IMR-90 (cell line): ENCODE measurements at regions not wholly inside any gene's neighbourhood (a gene's known extent, or its start where the extent isn't known, plus 50 kb on each side); places are given as distances from the start of the nearest gene placed in this dataset.

Source experiments
- ATAC-seq: fragments of 200-7000 bp; cut with Tn5 transposase; 2 replicates; pipeline ENCODE4 v1.9.1; 2020; ENCODE audit warnings: low read depth, mild to moderate bottlenecking, moderate library complexity
- BruUV-seq: library from RNA; stranded (reverse); fragments of 400-500 nt; replicated peaks from 2 replicates; lab custom pipeline; 2021; lab: Mats Ljungman, UMichigan
- CTCF ChIA-PET: fragments of 300-600 bp; formaldehyde crosslinking; extraction: SDS; loops from one replicate; lab custom pipeline; 2021; ENCODE audit warnings: antibody characterized with exemption; lab: Yijun Ruan, JAX
- POLR2A ChIA-PET: fragments of 300-600 bp; sonication (Branson Sonifier 250); formaldehyde crosslinking; loops from one replicate; lab custom pipeline; 2022; ENCODE audit warnings: antibody characterized with exemption; ENCODE audit not compliant: unreplicated experiment; lab: Charles Lee
- DNase-seq: peaks from one replicate; pipeline ENCODE4 v3.0.0; 2013
- H2AFZ ChIP-seq: replicated peaks from 2 replicates; pipeline ENCODE3; 2013; ENCODE audit warnings: low read length, mild to moderate bottlenecking; ENCODE audit not compliant: poor library complexity
- H2AK5ac ChIP-seq: 2 replicates; pipeline ENCODE4 v1.6.1; 2013; ENCODE audit warnings: low read depth, low read length, inconsistent platforms
- H2AK9ac ChIP-seq: replicated peaks from 2 replicates; pipeline ENCODE3; 2013; ENCODE audit warnings: mild to moderate bottlenecking, low read depth, low read length, moderate library complexity; ENCODE audit not compliant: poor library complexity
- H2BK120ac ChIP-seq: 2 replicates; pipeline ENCODE4 v1.6.1; 2013; ENCODE audit warnings: low read depth, low read length, inconsistent platforms
- H2BK15ac ChIP-seq: 3 replicates; pipeline ENCODE4 v1.6.1; 2013; ENCODE audit warnings: low read depth, low read length, inconsistent platforms
- H2BK20ac ChIP-seq: 2 replicates; pipeline ENCODE4 v1.6.1; 2013; ENCODE audit warnings: low read depth, mild to moderate bottlenecking, inconsistent platforms, low read length, moderate library complexity
- H2BK5ac ChIP-seq: 2 replicates; pipeline ENCODE4 v1.6.1; 2013; ENCODE audit warnings: mild to moderate bottlenecking, low read depth, low read length, inconsistent platforms; ENCODE audit not compliant: poor library complexity, severe bottlenecking
- H3K14ac ChIP-seq: replicated peaks from 2 replicates; pipeline ENCODE4 v1.6.1; 2013; ENCODE audit warnings: low read depth, low read length, inconsistent platforms
- H3K18ac ChIP-seq: 2 replicates; pipeline ENCODE4 v1.6.1; 2013; ENCODE audit warnings: low read depth, low read length, control low read depth
- H3K23ac ChIP-seq: 2 replicates; pipeline ENCODE4 v1.6.1; 2013; ENCODE audit warnings: low read depth, low read length, inconsistent platforms
- H3K27ac ChIP-seq: 2 replicates; pipeline ENCODE4 v1.5.1; 2013; ENCODE audit warnings: mild to moderate bottlenecking, control low read depth, low read length; ENCODE audit not compliant: insufficient read depth
- H3K27me3 ChIP-seq: 2 replicates; pipeline ENCODE4 v1.6.1; 2013; ENCODE audit warnings: low read length; ENCODE audit not compliant: control insufficient read depth, insufficient read depth
- H3K36me3 ChIP-seq: 2 replicates; pipeline ENCODE4 v1.6.1; 2013; ENCODE audit warnings: low read length, mixed read lengths; ENCODE audit not compliant: control insufficient read depth, insufficient read depth
- H3K4ac ChIP-seq: 2 replicates; pipeline ENCODE4 v1.6.1; 2013; ENCODE audit warnings: low read depth, low read length, inconsistent platforms
- H3K4me1 ChIP-seq: 2 replicates; pipeline ENCODE4 v1.6.1; 2013; ENCODE audit warnings: low read length, mixed read lengths; ENCODE audit not compliant: control insufficient read depth, insufficient read depth
- H3K4me2 ChIP-seq: 2 replicates; pipeline ENCODE4 v1.6.1; 2013; ENCODE audit warnings: low read depth, mild to moderate bottlenecking, control low read depth, low read length, moderate library complexity
- H3K4me3 ChIP-seq: 2 replicates; pipeline ENCODE4 v1.5.1; 2013; ENCODE audit warnings: low read depth, mild to moderate bottlenecking, control low read depth, low read length, moderate library complexity; ENCODE audit not compliant: insufficient read depth
- H3K56ac ChIP-seq: 2 replicates; pipeline ENCODE4 v1.6.1; 2013; ENCODE audit warnings: low read length, inconsistent platforms; ENCODE audit not compliant: insufficient read depth; ENCODE audit errors: extremely low read depth
- H3K79me1 ChIP-seq, 2 experiments: 2 replicates each; pipeline ENCODE4 v1.6.1; 2013; ENCODE audit warnings: low read length in 2 of 2, inconsistent platforms in 1 of 2, low read depth in 1 of 2
- H3K9ac ChIP-seq: 2 replicates; pipeline ENCODE4 v1.6.1; 2013; ENCODE audit warnings: low read depth, low read length, control low read depth
- H3K9me1 ChIP-seq: 2 replicates; pipeline ENCODE4 v1.6.1; 2013; ENCODE audit warnings: low read length, inconsistent platforms; ENCODE audit not compliant: insufficient read depth
- H3K9me3 ChIP-seq: 2 replicates; pipeline ENCODE4 v1.6.1; 2013; ENCODE audit warnings: low read length; ENCODE audit not compliant: control insufficient read depth, insufficient read depth
- H4K20me1 ChIP-seq: 2 replicates; pipeline ENCODE4 v1.6.1; 2013; ENCODE audit warnings: low read length, inconsistent platforms; ENCODE audit not compliant: insufficient read depth
- H4K5ac ChIP-seq: 2 replicates; pipeline ENCODE4 v1.6.1; 2013; ENCODE audit warnings: mild to moderate bottlenecking, low read depth, low read length, control low read depth
- H4K8ac ChIP-seq, 2 experiments: 2 replicates each; pipeline ENCODE4 v1.6.1; 2013; ENCODE audit warnings: low read depth in 2 of 2, low read length in 2 of 2, control low read depth in 1 of 2, inconsistent platforms in 1 of 2
- H4K91ac ChIP-seq: 2 replicates; pipeline ENCODE4 v1.6.1; 2013; ENCODE audit warnings: low read depth, low read length, inconsistent platforms; ENCODE audit not compliant: insufficient read depth
- BHLHE40 ChIP-seq: fragments of 150-350 bp; IDR thresholded peaks from 2 replicates; pipeline ENCODE4 v1.6.1; 2016; ENCODE audit warnings: mild to moderate bottlenecking, low read depth, low read length
- CEBPB ChIP-seq: IDR thresholded peaks from 2 replicates; pipeline ENCODE4 v1.6.1; 2012; ENCODE audit warnings: low read depth, low read length, improper control_type of control experiment
- MAFK ChIP-seq: IDR thresholded peaks from 2 replicates; pipeline ENCODE4 v1.6.1; 2012; ENCODE audit warnings: low read depth, low read length, improper control_type of control experiment
- MAZ ChIP-seq: IDR thresholded peaks from 2 replicates; pipeline ENCODE4 v1.6.1; 2012; ENCODE audit warnings: low read depth, mild to moderate bottlenecking, low read length, improper control_type of control experiment, moderate library complexity, borderline replicate concordance
- MXI1 ChIP-seq: IDR thresholded peaks from 2 replicates; pipeline ENCODE4 v1.6.1; 2012; ENCODE audit warnings: low read depth, mild to moderate bottlenecking, low read length, moderate library complexity, borderline replicate concordance
- NFE2L2 ChIP-seq: fragments of 150-350 bp; IDR thresholded peaks from 2 replicates; pipeline ENCODE4 v1.6.1; 2016; ENCODE audit warnings: low read depth, mild to moderate bottlenecking, low read length
- RCOR1 ChIP-seq: IDR thresholded peaks from 2 replicates; pipeline ENCODE4 v1.6.1; 2012; ENCODE audit warnings: mild to moderate bottlenecking, low read length, improper control_type of control experiment; ENCODE audit not compliant: insufficient replicate concordance
- RFX5 ChIP-seq: IDR thresholded peaks from 2 replicates; pipeline ENCODE4 v1.8.0; 2012; ENCODE audit warnings: low read depth, mild to moderate bottlenecking, low read length, moderate library complexity
- SMC3 ChIP-seq: fragments of 150-350 bp; IDR thresholded peaks from 2 replicates; pipeline ENCODE4 v1.6.1; 2016; ENCODE audit warnings: low read depth, mild to moderate bottlenecking, antibody characterized with exemption, low read length, moderate library complexity
- WGBS, 2 experiments: methylation state at CpG; one replicate each; pipeline versions ENCODE4 v1.1.5 to v1.1.7; 2013; ENCODE audit warnings: missing lambda C conversion rate in 2 of 2; ENCODE audit not compliant: insufficient read length in 1 of 2; ENCODE audit errors: extremely low coverage in 2 of 2; 5-methylcytosine and 5-hydroxymethylcytosine counted together
- dilution Hi-C: fragments of 300-500 bp; cut with HindIII; formaldehyde crosslinking; loops from one replicate; pipeline ENCODE4 v1.14.3; 2018; ENCODE audit warnings: low sequenced_read_pairs; ENCODE audit not compliant: unreplicated experiment
- in situ Hi-C: fragments of 300-500 bp; cut with MboI; formaldehyde crosslinking; loops from 3 replicates; pipeline ENCODE4 v1.14.3; 2019; ENCODE audit warnings: low sequenced_read_pairs, inconsistent platforms, mixed read lengths
- intact Hi-C: fragments of 100-400 bp; cut with micrococcal nuclease; formaldehyde crosslinking; loops from 2 replicates; pipeline ENCODE4 v1.10.0; 2022
- TF ChIP-seq, protein P1 (sequence below): fragments of 150-350 bp; IDR thresholded peaks from 2 replicates; pipeline ENCODE4 v1.6.1; 2016; ENCODE audit warnings: low read depth, mild to moderate bottlenecking, low read length, moderate library complexity, borderline replicate concordance
- TF ChIP-seq, protein P2 (sequence below): conservative IDR thresholded peaks from 2 replicates; pipeline ENCODE4 v1.5.1; 2012; ENCODE audit warnings: mild to moderate bottlenecking, low read depth, low read length, improper control_type of control experiment

DNA sequence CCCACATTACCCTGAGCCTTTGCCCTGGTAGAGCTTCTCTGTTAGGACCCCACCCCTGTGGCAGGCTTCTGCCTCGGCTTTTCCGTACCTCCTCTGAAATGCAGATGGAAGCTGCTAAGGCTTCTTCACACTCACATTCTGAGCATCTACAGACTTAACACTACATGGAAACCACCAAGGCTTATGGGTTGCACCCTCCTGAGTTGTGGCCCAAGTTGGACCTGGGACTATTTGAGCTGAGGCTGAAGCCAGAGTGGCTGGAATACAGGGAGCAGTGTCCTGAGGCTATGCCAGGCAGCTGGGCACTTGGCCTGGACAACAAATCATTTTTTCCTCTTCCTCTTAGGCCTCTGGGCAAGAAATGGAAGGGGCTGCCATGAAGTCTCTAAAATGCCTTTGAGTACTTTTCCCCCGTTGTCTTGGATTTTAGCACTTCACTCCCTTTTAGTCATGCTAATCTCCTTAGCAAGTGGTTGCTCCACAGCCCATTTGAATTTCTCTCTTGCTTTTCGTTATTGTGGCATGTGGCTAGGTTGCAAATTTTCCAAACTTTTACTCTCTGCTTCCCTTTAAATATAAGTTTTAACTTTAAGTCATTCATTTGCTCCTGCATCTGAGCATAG is 114.8 kb upstream of the FIBIN start:
- dilution Hi-C loops (no loop called here), intact Hi-C loops (no loop called here), in situ Hi-C loops (no loop called here)
- Histone ChIP-seq H3K23ac (no peak overlapping the region), H4K8ac (no peak overlapping the region), H4K91ac (no peak overlapping the region), H2BK15ac (no peak overlapping the region), H3K18ac (no peak overlapping the region), H3K27me3 (no peaks in the 10 kb centered on the region), H3K4me3 (no peak overlapping the region), H3K4ac (no peak overlapping the region), H3K4me2 (no peak overlapping the region), H2BK120ac (no peak overlapping the region), H2AK9ac (no peak overlapping the region), H2BK5ac (no peak overlapping the region), H3K9me1 (no peaks in the 10 kb centered on the region), H3K9me3 (peaks cover 6% of the 10 kb centered on the region), H3K27ac (no peak overlapping the region), H2BK20ac (no peak overlapping the region), H2AK5ac (no peak overlapping the region), H3K36me3 (no peaks in the 10 kb centered on the region), H3K9ac (no peak overlapping the region), H4K20me1 (no peaks in the 10 kb centered on the region), H3K56ac (no peak overlapping the region), H3K4me1 (no peaks in the 10 kb centered on the region), H4K5ac (no peak overlapping the region), H2AFZ (no peak overlapping the region), H3K14ac (no peak overlapping the region), H3K79me1 (no peaks in the 10 kb centered on the region)
- ATAC-seq (no peak), DNase-seq (no peak)
- ChIA-PET CTCF (no interaction called here), POLR2A (no interaction called here)
- no TSS peak for BruUV-seq
- 17% methylated on average over 1 of the region's 4 CpGs; no CpG with 5 or more reads in 1 of the 2 experiments for WGBS, 2 experiments
- TF ChIP-seq MAZ (no peak), BHLHE40 (no peak), NFE2L2 (no peak), MXI1 (no peak), MAFK (no peak), SMC3 (no peak), RFX5 (no peak), CEBPB (no peak), RCOR1 (no peak)
- TF ChIP-seq, protein P1, sequence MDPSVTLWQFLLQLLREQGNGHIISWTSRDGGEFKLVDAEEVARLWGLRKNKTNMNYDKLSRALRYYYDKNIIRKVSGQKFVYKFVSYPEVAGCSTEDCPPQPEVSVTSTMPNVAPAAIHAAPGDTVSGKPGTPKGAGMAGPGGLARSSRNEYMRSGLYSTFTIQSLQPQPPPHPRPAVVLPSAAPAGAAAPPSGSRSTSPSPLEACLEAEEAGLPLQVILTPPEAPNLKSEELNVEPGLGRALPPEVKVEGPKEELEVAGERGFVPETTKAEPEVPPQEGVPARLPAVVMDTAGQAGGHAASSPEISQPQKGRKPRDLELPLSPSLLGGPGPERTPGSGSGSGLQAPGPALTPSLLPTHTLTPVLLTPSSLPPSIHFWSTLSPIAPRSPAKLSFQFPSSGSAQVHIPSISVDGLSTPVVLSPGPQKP = no peak
- TF ChIP-seq, protein P2, sequence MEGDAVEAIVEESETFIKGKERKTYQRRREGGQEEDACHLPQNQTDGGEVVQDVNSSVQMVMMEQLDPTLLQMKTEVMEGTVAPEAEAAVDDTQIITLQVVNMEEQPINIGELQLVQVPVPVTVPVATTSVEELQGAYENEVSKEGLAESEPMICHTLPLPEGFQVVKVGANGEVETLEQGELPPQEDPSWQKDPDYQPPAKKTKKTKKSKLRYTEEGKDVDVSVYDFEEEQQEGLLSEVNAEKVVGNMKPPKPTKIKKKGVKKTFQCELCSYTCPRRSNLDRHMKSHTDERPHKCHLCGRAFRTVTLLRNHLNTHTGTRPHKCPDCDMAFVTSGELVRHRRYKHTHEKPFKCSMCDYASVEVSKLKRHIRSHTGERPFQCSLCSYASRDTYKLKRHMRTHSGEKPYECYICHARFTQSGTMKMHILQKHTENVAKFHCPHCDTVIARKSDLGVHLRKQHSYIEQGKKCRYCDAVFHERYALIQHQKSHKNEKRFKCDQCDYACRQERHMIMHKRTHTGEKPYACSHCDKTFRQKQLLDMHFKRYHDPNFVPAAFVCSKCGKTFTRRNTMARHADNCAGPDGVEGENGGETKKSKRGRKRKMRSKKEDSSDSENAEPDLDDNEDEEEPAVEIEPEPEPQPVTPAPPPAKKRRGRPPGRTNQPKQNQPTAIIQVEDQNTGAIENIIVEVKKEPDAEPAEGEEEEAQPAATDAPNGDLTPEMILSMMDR = no peak
